GM12878 (cell line): ENCODE measurements at regions not wholly inside any gene's neighbourhood (a gene's known extent, or its start where the extent isn't known, plus 50 kb on each side); places are given as distances from the start of the nearest gene placed in this dataset.

ENCODE experiments used
- ATAC-seq: fragments of 200-7000 bp; cut with Tn5 transposase; 3 replicates; pipeline ENCODE4 v1.9.1; 2020; ENCODE audit warnings: mild to moderate bottlenecking, moderate library complexity
- BruUV-seq: library from RNA; stranded (reverse); fragments of 400-500 nt; replicated peaks from 2 replicates; lab custom pipeline; 2021; lab: Mats Ljungman, UMichigan
- CTCF ChIA-PET: fragments of 300-600 bp; sonication (Branson Sonifier 250); formaldehyde crosslinking; extraction: SDS; loops from one replicate; lab custom pipeline; 2021; ENCODE audit warnings: inconsistent platforms; lab: Yijun Ruan, JAX
- POLR2A ChIA-PET: fragments of 350-600 bp; formaldehyde crosslinking; extraction: SDS; loops from one replicate; lab custom pipeline; 2021; ENCODE audit warnings: inconsistent platforms; lab: Charles Lee
- RAD21 ChIA-PET: fragments of 300-600 bp; sonication (Branson Sonifier 250); formaldehyde crosslinking; loops from one replicate; lab custom pipeline; 2023; ENCODE audit warnings: antibody characterized with exemption; ENCODE audit not compliant: unreplicated experiment; lab: Charles Lee
- SMC1A ChIA-PET: fragments of 300-600 bp; sonication (Branson Sonifier 250); formaldehyde crosslinking; loops from one replicate; lab custom pipeline; 2023; ENCODE audit not compliant: unreplicated experiment, uncharacterized antibody; lab: Charles Lee
- DNase-seq: peaks from one replicate; pipeline ENCODE4 v3.0.0-alpha.2; 2011; ENCODE audit warnings: low read depth, low spot score
- FAIRE-seq: peaks from 3 replicates; lab custom pipeline; 2011; peaks lifted over from hg19 to GRCh38; lab: Jason Lieb, UNC
- H2AFZ ChIP-seq: 2 replicates; pipeline ENCODE4 v1.6.0; 2011; ENCODE audit warnings: low read depth, low read length, control low read depth; ENCODE audit not compliant: control insufficient read depth
- H3K27ac ChIP-seq: 2 replicates; pipeline ENCODE4 v1.5.1; 2011; ENCODE audit warnings: control low read depth; ENCODE audit not compliant: control insufficient read depth, insufficient read depth
- H3K27me3 ChIP-seq, 2 experiments: replicated peaks in 1 of 2; 2 replicates each; pipeline versions ENCODE4 v1.6.0 to v1.6.1; 2011; ENCODE audit warnings: low read length in 1 of 2; ENCODE audit not compliant: control insufficient read depth in 2 of 2, insufficient read depth in 2 of 2
- H3K36me3 ChIP-seq, 2 experiments: 2 replicates each; pipeline ENCODE4 v1.5.1; 2011; ENCODE audit warnings: low read length in 1 of 2; ENCODE audit not compliant: control insufficient read depth in 2 of 2, insufficient read depth in 2 of 2
- H3K4me1 ChIP-seq: 2 replicates; pipeline ENCODE4 v1.6.1; 2011; ENCODE audit warnings: mild to moderate bottlenecking, low read length, moderate library complexity, mixed read lengths; ENCODE audit not compliant: control insufficient read depth, insufficient read depth
- H3K4me2 ChIP-seq: 2 replicates; pipeline ENCODE4 v1.6.0; 2011; ENCODE audit warnings: control low read depth; ENCODE audit not compliant: control insufficient read depth, insufficient read depth
- H3K4me3 ChIP-seq: fragments of 200-600 bp; sonication (generic); 2 replicates; pipeline ENCODE4 v1.5.1; 2016
- H3K79me2 ChIP-seq: 2 replicates; pipeline ENCODE4 v1.6.0; 2011; ENCODE audit warnings: low read length; ENCODE audit not compliant: control insufficient read depth, insufficient read depth
- H3K9ac ChIP-seq: 2 replicates; pipeline ENCODE4 v1.8.0; 2011; ENCODE audit warnings: low read length, control low read depth, mixed read lengths; ENCODE audit not compliant: control insufficient read depth, insufficient read depth
- H3K9me3 ChIP-seq: replicated peaks from 3 replicates; pipeline ENCODE4 v1.5.1; 2011; ENCODE audit warnings: mild to moderate bottlenecking, low read length; ENCODE audit not compliant: control insufficient read depth, insufficient read depth
- H4K20me1 ChIP-seq: 2 replicates; pipeline ENCODE4 v1.6.0; 2011; ENCODE audit not compliant: control insufficient read depth, insufficient read depth
- ATF2 ChIP-seq: IDR thresholded peaks from 2 replicates; pipeline ENCODE4 v1.6.1; 2012; ENCODE audit warnings: low read length, inconsistent platforms
- CHD2 ChIP-seq: IDR thresholded peaks from 2 replicates; pipeline ENCODE4 v1.6.1; 2011; ENCODE audit warnings: low read depth, low read length, improper control_type of control experiment, borderline replicate concordance
- DPF2 ChIP-seq: fragments of 450-650 bp; IDR thresholded peaks from 2 replicates; pipeline ENCODE4 v1.6.1; 2017; ENCODE audit warnings: mild to moderate bottlenecking
- ESRRA ChIP-seq: IDR thresholded peaks from 2 replicates; pipeline ENCODE4 v1.6.1; 2012; ENCODE audit warnings: mild to moderate bottlenecking, low read length, improper control_type of control experiment
- GATAD2B ChIP-seq: fragments of 450-650 bp; conservative IDR thresholded peaks from 2 replicates; pipeline ENCODE4 v1.6.1; 2017; ENCODE audit warnings: low read depth, mild to moderate bottlenecking, moderate library complexity
- NFYA ChIP-seq: IDR thresholded peaks from 2 replicates; pipeline ENCODE4 v1.6.1; 2011; ENCODE audit warnings: low read depth, mild to moderate bottlenecking, low read length, improper control_type of control experiment, borderline replicate concordance
- NFYB ChIP-seq: IDR thresholded peaks from 2 replicates; pipeline ENCODE4 v1.6.1; 2011; ENCODE audit warnings: low read depth, mild to moderate bottlenecking, low read length, improper control_type of control experiment, moderate library complexity; ENCODE audit not compliant: insufficient read depth
- NR2C2 ChIP-seq: IDR thresholded peaks from 2 replicates; pipeline ENCODE4 v1.6.1; 2011; ENCODE audit warnings: borderline replicate concordance, low read depth; ENCODE audit not compliant: control insufficient read depth, insufficient read length
- RELB ChIP-seq: fragments of 450-650 bp; IDR thresholded peaks from 2 replicates; pipeline ENCODE4 v1.6.1; 2017; ENCODE audit warnings: low read depth, mild to moderate bottlenecking, moderate library complexity
- SMAD1 ChIP-seq: fragments of 450-650 bp; IDR thresholded peaks from 2 replicates; pipeline ENCODE4 v1.6.1; 2018; ENCODE audit warnings: mild to moderate bottlenecking, low read depth; ENCODE audit not compliant: partially characterized antibody
- SMAD5 ChIP-seq: IDR thresholded peaks from 2 replicates; pipeline ENCODE4 v1.6.1; 2016; ENCODE audit warnings: antibody characterized with exemption, low read depth
- ZNF384 ChIP-seq: IDR thresholded peaks from 2 replicates; pipeline ENCODE4 v1.6.1; 2012; ENCODE audit warnings: low read depth, mild to moderate bottlenecking, low read length, improper control_type of control experiment, borderline replicate concordance
- ZZZ3 ChIP-seq: IDR thresholded peaks from 2 replicates; pipeline ENCODE4 v1.6.1; 2011; ENCODE audit warnings: low read depth; ENCODE audit not compliant: control insufficient read depth, insufficient read length
- WGBS: methylation state at CpG from one replicate; pipeline ENCODE4 v1.1.6; 2016; ENCODE audit warnings: low lambda C conversion rate; ENCODE audit not compliant: insufficient replicate concordance, insufficient coverage; ENCODE audit errors: missing lambda C conversion rate; 5-methylcytosine and 5-hydroxymethylcytosine counted together
- in situ Hi-C: fragments of 300-500 bp; cut with MboI; formaldehyde crosslinking; loops from 9 replicates; pipeline ENCODE4 v1.14.3; 2018; ENCODE audit warnings: mixed read lengths
- intact Hi-C: fragments of 100-400 bp; cut with micrococcal nuclease; formaldehyde crosslinking; loops from one replicate; pipeline ENCODE4 v1.14.2; 2022; ENCODE audit not compliant: unreplicated experiment
- TF ChIP-seq, protein P1 (sequence below): fragments of 150-350 bp; IDR thresholded peaks from 2 replicates; pipeline ENCODE4 v1.6.1; 2016; ENCODE audit warnings: low read depth, low read length
- TF ChIP-seq, protein P2 (sequence below): fragments of 450-650 bp; IDR thresholded peaks from 2 replicates; pipeline ENCODE4 v1.6.1; 2017; ENCODE audit warnings: borderline replicate concordance
- TF ChIP-seq, protein P3 (sequence below): IDR thresholded peaks from 2 replicates; pipeline ENCODE4 v1.6.1; 2012; ENCODE audit warnings: low read depth, low read length, improper control_type of control experiment

DNA sequence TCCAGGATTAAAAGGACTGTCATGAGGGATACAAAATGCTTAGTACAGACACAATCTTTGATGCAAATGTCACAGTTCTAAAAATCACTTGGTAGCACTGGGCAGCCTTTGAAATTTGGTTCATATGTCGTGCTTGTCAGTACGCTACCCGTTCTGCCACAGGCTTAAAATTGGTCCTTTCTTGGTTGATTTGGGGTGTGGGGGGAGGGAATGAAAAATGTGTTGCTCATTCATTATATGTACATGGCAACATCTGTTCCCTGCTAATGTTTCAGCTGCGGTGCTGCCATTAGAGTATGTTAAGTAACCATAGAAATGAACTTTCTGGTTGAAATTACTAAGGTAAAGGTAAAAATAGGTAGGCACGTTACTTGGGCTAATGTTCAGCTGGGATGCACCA is 155.4 kb upstream of the ARHGAP5 start:
- Histone ChIP-seq H3K79me2 (no peaks in the 10 kb centered on the region), H3K9me3 (no peaks in the 10 kb centered on the region), H4K20me1 (no peaks in the 10 kb centered on the region), H3K4me2 (no peak overlapping the region), H3K27me3 (no peaks in the 10 kb centered on the region), H3K4me1 (no peaks in the 10 kb centered on the region), H3K9ac (no peak overlapping the region), H3K36me3 (no peaks in the 10 kb centered on the region), H2AFZ (no peak overlapping the region), H3K4me3 (no peak overlapping the region), H3K27ac (no peak overlapping the region)
- SMC1A ChIA-PET: interaction anchor here (0.9 to 1.1 kb wide), 2 partner anchors 333 to 412 kb away, joined by 3 to 4 read pairs; no protein-coding TSS in a partner anchor
- in situ Hi-C loops (no loop called here), intact Hi-C loops (no loop called here)
- WGBS: 44% methylated on average over 5 of the region's 5 CpGs
- CTCF ChIA-PET: interaction anchor here (11.7 kb wide), 1 partner anchor 330 kb away, joined by 175 read pairs; no protein-coding TSS in a partner anchor
- no peak for ATAC-seq
- no peak for DNase-seq
- FAIRE-seq: no peak
- BruUV-seq: no TSS peak
- RAD21 ChIA-PET: no interaction called here
- POLR2A ChIA-PET: no interaction called here
- TF ChIP-seq NFYB (no peak), NR2C2 (no peak), SMAD1 (no peak), NFYA (no peak), RELB (no peak), ZNF384 (no peak), DPF2 (no peak), ESRRA (no peak), CHD2 (no peak), GATAD2B (no peak), SMAD5 (no peak), ATF2 (no peak), ZZZ3 (no peak)
- TF ChIP-seq, protein P1, sequence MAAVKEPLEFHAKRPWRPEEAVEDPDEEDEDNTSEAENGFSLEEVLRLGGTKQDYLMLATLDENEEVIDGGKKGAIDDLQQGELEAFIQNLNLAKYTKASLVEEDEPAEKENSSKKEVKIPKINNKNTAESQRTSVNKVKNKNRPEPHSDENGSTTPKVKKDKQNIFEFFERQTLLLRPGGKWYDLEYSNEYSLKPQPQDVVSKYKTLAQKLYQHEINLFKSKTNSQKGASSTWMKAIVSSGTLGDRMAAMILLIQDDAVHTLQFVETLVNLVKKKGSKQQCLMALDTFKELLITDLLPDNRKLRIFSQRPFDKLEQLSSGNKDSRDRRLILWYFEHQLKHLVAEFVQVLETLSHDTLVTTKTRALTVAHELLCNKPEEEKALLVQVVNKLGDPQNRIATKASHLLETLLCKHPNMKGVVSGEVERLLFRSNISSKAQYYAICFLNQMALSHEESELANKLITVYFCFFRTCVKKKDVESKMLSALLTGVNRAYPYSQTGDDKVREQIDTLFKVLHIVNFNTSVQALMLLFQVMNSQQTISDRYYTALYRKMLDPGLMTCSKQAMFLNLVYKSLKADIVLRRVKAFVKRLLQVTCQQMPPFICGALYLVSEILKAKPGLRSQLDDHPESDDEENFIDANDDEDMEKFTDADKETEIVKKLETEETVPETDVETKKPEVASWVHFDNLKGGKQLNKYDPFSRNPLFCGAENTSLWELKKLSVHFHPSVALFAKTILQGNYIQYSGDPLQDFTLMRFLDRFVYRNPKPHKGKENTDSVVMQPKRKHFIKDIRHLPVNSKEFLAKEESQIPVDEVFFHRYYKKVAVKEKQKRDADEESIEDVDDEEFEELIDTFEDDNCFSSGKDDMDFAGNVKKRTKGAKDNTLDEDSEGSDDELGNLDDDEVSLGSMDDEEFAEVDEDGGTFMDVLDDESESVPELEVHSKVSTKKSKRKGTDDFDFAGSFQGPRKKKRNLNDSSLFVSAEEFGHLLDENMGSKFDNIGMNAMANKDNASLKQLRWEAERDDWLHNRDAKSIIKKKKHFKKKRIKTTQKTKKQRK: no peak
- TF ChIP-seq, protein P2, sequence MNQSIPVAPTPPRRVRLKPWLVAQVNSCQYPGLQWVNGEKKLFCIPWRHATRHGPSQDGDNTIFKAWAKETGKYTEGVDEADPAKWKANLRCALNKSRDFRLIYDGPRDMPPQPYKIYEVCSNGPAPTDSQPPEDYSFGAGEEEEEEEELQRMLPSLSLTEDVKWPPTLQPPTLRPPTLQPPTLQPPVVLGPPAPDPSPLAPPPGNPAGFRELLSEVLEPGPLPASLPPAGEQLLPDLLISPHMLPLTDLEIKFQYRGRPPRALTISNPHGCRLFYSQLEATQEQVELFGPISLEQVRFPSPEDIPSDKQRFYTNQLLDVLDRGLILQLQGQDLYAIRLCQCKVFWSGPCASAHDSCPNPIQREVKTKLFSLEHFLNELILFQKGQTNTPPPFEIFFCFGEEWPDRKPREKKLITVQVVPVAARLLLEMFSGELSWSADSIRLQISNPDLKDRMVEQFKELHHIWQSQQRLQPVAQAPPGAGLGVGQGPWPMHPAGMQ: no peak
- TF ChIP-seq, protein P3, sequence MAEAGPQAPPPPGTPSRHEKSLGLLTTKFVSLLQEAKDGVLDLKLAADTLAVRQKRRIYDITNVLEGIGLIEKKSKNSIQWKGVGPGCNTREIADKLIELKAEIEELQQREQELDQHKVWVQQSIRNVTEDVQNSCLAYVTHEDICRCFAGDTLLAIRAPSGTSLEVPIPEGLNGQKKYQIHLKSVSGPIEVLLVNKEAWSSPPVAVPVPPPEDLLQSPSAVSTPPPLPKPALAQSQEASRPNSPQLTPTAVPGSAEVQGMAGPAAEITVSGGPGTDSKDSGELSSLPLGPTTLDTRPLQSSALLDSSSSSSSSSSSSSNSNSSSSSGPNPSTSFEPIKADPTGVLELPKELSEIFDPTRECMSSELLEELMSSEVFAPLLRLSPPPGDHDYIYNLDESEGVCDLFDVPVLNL: no peak
